Kasumi-1 (cell line): ENCODE measurements at regions not wholly inside any gene's neighbourhood (a gene's known extent, or its start where the extent isn't known, plus 50 kb on each side); places are given as distances from the start of the nearest gene placed in this dataset.
"Not testable (repeated sequence)": the region's sequence is repeated elsewhere in the genome, so short reads cannot be mapped to it uniquely, and the experiment has no call there.

Source experiments
- DNase-seq, 2 experiments: peaks; one replicate each; lab custom pipeline; 2025; lab: John Stamatoyannopoulos, UW

- DNase-seq = peak in 1 of 2 experiments; percentile 7
Observed at GRCh38 chrX:65610481-65610880, 57.0 kb upstream of the MSN start.

- peak; percentile 78 to 84 for DNase-seq
Observed at GRCh38 chrX:65610040-65610439, 57.4 kb upstream of the MSN start.

DNA sequence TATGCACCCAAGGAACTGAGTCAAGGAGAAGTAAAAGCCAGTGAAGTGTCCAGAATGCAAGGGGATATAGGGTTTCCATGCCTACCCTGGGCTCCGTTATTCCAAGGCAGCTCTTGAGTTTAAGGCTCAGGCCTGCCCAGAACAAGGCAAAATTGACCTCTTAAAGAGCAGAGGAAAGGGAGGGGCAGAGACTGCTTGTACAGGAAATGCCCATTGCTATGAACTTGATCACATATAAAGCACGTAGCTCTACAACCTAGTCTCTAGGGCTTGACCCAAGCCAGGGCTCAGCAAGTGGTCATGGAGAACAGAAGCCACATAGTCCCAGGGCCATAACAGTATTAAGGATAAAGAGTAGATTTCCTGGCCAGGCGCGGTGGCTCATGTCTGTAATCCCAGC lies 58.2 kb upstream of the MSN start:
- DNase-seq = no peak

DNA sequence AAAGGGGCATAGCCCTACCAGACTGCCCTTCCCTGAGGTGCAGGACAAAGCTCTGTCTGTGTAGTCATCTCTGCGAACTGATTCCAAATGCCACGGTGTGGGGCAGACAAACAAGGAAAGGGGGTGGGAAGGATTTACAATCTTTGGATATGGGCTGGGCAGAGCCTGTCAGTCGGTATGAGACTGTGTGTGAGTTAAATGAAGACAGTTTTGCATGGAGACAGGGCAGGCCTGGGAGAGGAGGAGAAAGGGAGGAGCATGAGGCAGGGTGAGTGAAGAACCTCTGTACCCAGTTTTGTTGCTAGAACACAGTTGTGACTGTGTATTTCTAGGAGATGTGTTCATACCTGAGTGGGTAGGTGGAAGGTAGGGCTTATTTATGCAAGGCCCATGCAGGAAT lies 59.4 kb upstream of the MSN start:
- no peak for DNase-seq

DNA sequence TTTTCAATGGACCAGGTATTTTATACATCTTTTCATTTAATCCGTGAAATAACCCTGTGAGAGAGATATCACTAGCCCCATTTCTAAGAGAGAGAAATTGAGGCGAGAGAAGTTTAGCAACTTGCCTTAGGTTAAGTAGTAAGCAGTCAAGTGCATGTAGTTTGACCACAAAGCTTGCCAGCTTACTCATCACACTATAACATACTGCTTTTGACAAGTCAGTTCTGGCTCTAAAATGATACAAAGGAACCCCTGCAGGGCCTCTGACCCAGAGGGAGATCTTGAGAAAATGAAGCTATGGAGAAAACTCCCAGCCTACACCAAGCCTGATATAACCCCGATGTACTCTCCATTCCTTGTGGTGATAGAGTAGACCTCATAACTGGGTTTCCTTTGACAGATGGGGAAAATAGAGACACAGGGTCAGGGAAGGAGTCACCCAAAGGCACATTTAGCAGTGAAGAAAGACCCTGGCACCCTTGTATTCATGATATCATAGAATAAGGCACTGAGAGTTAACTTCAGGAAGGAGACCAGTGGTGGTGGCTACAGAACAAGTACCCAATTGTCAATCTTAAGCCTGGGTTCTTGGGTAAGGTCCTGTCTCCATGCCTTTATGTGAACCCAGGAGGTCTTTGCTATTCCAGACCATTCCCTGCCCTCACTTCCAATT lies 60.2 kb upstream of the MSN start:
- peak in 1 of 2 experiments; percentile 7 for DNase-seq

GRCh38 chrX:65602221-65602560 lies 65.3 kb upstream of the MSN start:
- no peak for DNase-seq

DNA sequence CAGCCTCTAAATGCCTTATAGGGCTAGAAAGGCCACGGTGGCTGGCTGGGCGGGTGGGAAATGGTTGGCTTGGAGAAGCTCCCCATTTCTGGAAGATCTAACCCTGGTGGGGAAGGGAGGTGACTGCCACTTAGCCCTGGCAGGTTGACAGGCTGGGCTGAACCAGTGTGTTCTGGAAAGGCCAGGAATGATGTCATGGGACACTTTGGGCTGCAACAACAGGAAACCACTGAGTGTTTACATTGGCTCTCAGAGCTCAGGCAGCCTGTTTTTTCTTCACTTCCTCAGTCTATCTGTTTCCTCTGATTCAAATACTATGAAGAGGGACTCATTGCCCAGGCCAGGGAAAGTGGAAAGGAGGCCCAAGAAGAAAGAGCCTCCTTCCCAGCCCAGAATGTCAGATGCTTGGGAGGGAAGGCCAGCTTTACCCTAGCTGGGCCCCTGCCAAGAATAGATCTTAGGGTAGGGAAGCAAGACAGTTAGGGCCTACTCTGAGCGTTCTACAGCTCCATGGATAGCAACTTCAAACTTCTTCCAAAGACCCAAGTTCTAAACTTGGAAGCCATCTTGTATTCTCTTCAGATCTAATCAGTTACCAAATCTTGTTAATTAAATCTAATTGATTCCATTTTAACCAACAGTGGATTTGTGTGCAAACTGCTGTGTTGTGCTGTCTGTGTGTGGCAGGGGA lies 65.8 kb upstream of the MSN start:
- peak; percentile 46 to 50 for DNase-seq

DNA sequence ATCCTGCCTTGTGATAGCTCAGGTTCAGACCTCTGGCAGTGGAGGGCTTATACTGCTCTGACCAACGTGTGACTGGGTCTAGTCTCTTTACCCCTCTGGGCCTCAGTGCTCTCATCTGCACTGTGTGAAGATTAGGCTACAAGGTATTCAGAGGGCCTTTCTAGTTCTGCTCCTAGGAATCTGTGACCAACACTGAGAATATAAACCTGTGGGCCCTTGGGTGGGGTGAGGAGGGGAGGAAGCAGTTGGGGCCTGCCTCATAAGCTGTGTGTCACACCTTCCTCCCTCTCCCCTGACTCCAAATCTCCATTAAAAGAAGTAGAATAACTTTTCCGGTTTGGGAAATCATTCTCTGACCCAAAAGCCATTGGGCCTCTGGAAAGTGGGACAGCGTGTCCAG lies 66.3 kb upstream of the MSN start:
- DNase-seq = no peak

DNA sequence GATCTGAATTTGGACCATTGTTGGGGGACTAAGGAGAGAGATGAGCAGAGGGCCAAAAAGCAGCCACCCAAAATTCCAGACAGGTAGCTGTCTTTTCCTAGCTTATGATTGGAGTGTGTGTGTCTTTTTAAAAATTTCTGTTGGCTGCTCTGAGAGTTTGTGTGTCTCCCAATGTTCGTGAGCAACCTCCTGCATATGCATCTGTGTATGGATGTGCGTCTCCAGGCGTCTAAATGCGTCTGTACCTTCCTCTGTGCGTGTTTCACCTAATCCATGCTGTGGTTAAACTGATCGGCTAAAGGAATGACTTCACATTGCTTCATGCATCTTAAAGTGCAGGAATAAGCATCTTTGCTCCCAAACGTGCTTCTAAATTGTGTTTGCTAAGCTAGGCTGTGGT lies 65.5 kb upstream of the LAS1L start:
- DNase-seq = no peak

DNA sequence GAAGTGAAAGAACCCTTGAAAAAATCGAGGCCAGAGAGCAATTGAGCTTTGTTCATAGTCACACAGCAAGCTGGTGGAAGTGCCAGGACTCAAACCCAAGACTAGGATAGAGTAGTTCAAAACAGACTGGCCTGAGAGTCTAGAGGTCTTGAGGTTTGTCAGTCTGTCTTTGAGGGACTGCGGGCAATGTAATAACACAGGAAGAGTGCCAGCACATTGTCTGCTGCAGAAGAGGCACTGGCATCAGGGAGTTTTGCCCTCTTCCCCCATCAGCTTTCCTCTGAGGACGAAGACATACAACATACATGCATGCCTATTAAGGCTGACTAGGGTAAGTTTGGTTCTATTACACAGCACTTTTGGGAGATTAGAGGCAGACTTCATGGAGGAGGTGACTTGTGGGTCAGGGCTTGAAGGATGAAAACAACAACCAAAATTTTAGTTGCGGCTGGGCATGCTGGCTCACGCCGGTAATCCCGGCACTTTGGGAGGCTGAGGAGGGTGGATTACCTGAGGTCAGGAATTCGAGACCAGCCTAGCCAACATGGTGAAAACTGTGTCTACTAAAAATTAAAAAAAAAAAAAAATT lies 64.1 kb upstream of the LAS1L start:
- DNase-seq = no peak

- DNase-seq = peak; percentile 21 to 34
Observed at GRCh38 chrX:65596270-65597034, 61.9 kb upstream of the LAS1L start.

- peak; percentile 89 for DNase-seq
Observed at GRCh38 chrX:65595460-65595876, 60.9 kb upstream of the LAS1L start.

- DNase-seq = no peak
Observed at GRCh38 chrX:65591206-65591605, 56.6 kb upstream of the LAS1L start.

DNA sequence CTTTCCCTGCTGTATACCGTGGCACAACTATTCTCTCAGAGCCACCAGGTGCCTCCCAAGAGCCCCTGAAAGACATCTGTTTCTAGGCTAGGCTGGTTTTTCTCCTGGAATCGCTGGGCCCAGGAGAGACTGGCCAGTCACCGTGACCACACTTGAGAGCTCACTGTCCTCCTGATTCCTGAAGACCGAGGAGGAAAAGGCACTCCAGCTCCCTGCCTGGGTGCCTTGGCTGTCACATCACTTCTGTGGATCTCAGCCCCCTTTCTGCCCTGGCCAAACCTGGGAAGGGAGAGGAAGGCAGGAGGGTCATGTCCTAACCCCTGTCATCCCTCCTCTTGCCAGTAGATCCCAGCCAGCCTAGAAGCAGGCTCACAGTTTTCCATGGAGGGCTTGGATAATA lies 54.7 kb upstream of the LAS1L start:
- no peak for DNase-seq

DNA sequence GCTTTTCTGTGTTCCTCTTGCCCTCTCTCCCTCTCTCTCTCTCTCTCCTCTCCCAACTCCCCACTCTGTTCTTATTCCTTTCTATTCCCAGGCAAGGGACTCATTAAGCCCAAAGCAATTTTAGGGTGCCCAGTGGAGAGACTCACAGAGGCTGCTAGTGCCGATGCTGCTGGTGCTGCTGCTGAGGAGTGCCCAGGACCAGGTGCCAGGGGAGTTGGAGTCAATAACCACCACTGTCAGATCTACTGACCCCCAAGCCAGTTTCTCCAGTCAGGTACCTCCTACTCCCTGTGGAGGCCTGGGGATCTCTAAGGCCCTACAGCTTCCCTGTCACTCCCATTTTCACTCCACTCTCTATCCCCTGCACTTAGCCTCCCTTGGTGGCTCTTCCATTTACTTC lies 54.2 kb upstream of the LAS1L start:
- no peak for DNase-seq

GRCh38 chrX:65587616-65588526 lies 53.3 kb upstream of the LAS1L start:
- DNase-seq = peak; percentile 68 to 83

- no peak for DNase-seq
Observed at GRCh38 chrX:65586491-65586890, 51.9 kb upstream of the LAS1L start.

DNA sequence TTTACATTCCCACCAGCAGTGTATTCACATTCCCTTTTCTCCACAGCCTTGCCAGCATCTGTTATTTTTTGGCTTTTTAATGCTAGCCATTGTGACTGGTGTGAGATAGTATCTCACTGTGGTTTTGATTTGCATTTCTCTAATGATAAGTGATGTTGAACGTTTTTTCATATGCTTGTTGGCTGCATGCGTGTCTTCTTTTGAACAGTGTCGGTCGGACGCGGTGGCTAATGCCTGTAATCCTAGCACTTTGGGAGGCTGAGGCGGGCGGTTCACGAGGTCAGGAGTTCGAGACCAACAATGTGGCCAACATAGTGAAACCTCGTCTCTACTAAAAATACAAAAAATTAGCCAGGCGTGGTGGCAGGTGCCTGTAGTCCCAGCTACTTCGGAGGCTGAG lies 50.6 kb upstream of the LAS1L start:
- DNase-seq = not testable (repeated sequence)
